ENCODE measurements at regions not wholly inside any gene's neighbourhood (a gene's known extent, or its start where the extent isn't known, plus 50 kb on each side); places are given as distances from the start of the nearest gene placed in this dataset.

- H3K9me3 ChIP-seq: no peaks in the 10 kb centered on the region
- no peak overlapping the region for H3K4me3 ChIP-seq (ENCODE audit: low read depth, low read length)
- Mint-ChIP-seq H3K9me3 (ENCODE audit: unreplicated experiment) (no peaks in the 10 kb centered on the region), H3K27ac (ENCODE audit: unreplicated experiment) (no peak overlapping the region), H3K4me3 (ENCODE audit: unreplicated experiment) (no peak overlapping the region), H3K4me1 (ENCODE audit: low read depth, unreplicated experiment) (no peaks in the 10 kb centered on the region), H3K27me3 (ENCODE audit: insufficient read depth, unreplicated experiment) (peaks cover 4% of the 10 kb centered on the region), H3K36me3 (ENCODE audit: insufficient read depth, unreplicated experiment) (no peaks in the 10 kb centered on the region)
- H3K36me3 ChIP-seq (ENCODE audit: control insufficient read depth, insufficient read depth, low read length): no peaks in the 10 kb centered on the region
- ChIA-PET CTCF (no interaction called here), POLR2A (no interaction called here)
- TF ChIP-seq CTCF (IDR thresholded peaks at IDR 0.05; ENCODE audit: insufficient read depth in 1 of 2, low read depth in 1 of 2, low read length in 1 of 2, severe bottlenecking in 1 of 2, unreplicated experiment in 1 of 2): no peak
- intact Hi-C loops (cut with micrococcal nuclease; ENCODE audit: unreplicated experiment): no loop called here
- no peaks in the 10 kb centered on the region for H3K27me3 ChIP-seq (replicated peaks; ENCODE audit: control insufficient read depth, insufficient read depth, low read length)
- no peaks in the 10 kb centered on the region for H3K4me1 ChIP-seq
- DNase-seq: no peak
- no TSS peak for BruUV-seq (replicated peaks)
These were observed 567.6 kb upstream of the RGMB start for GRCh38 chr5:98205691-98206461.

DNA sequence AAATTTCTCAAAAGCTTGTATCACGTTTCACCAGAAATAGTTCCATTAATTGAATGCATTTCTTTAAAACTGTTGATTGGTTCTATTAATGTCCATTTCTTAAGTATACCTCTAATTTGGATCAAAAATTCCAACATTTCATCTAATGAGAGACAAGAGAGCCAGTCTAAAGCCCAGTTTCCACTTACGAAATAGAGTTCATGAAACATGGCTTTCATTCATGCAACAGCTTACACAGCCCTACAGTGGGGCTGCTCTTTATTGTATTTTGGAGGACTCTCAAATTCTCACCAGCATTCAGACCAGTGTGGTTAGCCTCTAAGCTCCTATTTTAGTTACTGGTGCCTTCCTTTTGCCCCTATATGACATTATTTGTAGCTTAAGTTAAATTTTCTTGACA, 566.9 kb upstream of the RGMB start:
- DNase-seq: no peak
- no peaks in the 10 kb centered on the region for H3K4me1 ChIP-seq
- TF ChIP-seq CTCF (IDR thresholded peaks at IDR 0.05; ENCODE audit: insufficient read depth in 1 of 2, low read depth in 1 of 2, low read length in 1 of 2, severe bottlenecking in 1 of 2, unreplicated experiment in 1 of 2): no peak
- BruUV-seq (replicated peaks): no TSS peak
- H3K9me3 Mint-ChIP-seq (ENCODE audit: unreplicated experiment): no peaks in the 10 kb centered on the region
- no peaks in the 10 kb centered on the region for H3K9me3 ChIP-seq
- no peaks in the 10 kb centered on the region for H3K36me3 Mint-ChIP-seq (ENCODE audit: insufficient read depth, unreplicated experiment)
- CTCF ChIA-PET: no interaction called here
- H3K27ac Mint-ChIP-seq (ENCODE audit: unreplicated experiment): no peak overlapping the region
- no peaks in the 10 kb centered on the region for H3K36me3 ChIP-seq (ENCODE audit: control insufficient read depth, insufficient read depth, low read length)
- no peak overlapping the region for H3K4me3 Mint-ChIP-seq (ENCODE audit: unreplicated experiment)
- H3K27me3 ChIP-seq (replicated peaks; ENCODE audit: control insufficient read depth, insufficient read depth, low read length): no peaks in the 10 kb centered on the region
- peaks cover 4% of the 10 kb centered on the region for H3K27me3 Mint-ChIP-seq (ENCODE audit: insufficient read depth, unreplicated experiment)
- intact Hi-C loops (cut with micrococcal nuclease; ENCODE audit: unreplicated experiment): no loop called here
- H3K4me3 ChIP-seq (ENCODE audit: low read depth, low read length): no peak overlapping the region
- POLR2A ChIA-PET: no interaction called here
- no peaks in the 10 kb centered on the region for H3K4me1 Mint-ChIP-seq (ENCODE audit: low read depth, unreplicated experiment)

DNA sequence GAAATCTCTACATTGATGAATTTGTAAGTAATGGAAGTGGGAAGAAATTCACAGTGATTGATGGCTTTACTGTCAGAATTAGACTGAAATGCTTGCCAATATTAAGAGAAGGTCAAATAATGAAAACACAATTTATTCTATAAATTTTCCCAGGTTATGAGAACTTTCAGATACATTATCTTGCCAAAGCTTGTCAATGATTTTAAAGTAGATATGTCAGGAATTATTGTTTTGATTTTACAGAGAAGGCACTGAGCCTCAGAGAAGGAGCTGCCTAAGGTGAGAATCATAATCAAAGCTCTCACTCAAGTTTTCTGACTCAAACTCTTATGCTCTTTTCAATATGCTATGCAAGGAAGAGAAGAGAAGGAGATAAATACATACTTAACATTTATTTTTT, 564.0 kb upstream of the RGMB start:
- POLR2A ChIA-PET: no interaction called here
- no TSS peak for BruUV-seq (replicated peaks)
- no peak overlapping the region for H3K4me3 Mint-ChIP-seq (ENCODE audit: unreplicated experiment)
- no peaks in the 10 kb centered on the region for H3K9me3 Mint-ChIP-seq (ENCODE audit: unreplicated experiment)
- Histone ChIP-seq H3K4me1 (no peaks in the 10 kb centered on the region), H3K4me3 (ENCODE audit: low read depth, low read length) (no peak overlapping the region), H3K9me3 (no peaks in the 10 kb centered on the region), H3K27me3 (replicated peaks; ENCODE audit: control insufficient read depth, insufficient read depth, low read length) (no peaks in the 10 kb centered on the region), H3K36me3 (ENCODE audit: control insufficient read depth, insufficient read depth, low read length) (no peaks in the 10 kb centered on the region)
- H3K4me1 Mint-ChIP-seq (ENCODE audit: low read depth, unreplicated experiment): no peaks in the 10 kb centered on the region
- H3K27ac Mint-ChIP-seq (ENCODE audit: unreplicated experiment): no peak overlapping the region
- CTCF ChIA-PET: no interaction called here
- intact Hi-C loops (cut with micrococcal nuclease; ENCODE audit: unreplicated experiment): no loop called here
- TF ChIP-seq CTCF (IDR thresholded peaks at IDR 0.05; ENCODE audit: insufficient read depth in 1 of 2, low read depth in 1 of 2, low read length in 1 of 2, severe bottlenecking in 1 of 2, unreplicated experiment in 1 of 2): no peak
- no peaks in the 10 kb centered on the region for H3K36me3 Mint-ChIP-seq (ENCODE audit: insufficient read depth, unreplicated experiment)
- H3K27me3 Mint-ChIP-seq (ENCODE audit: insufficient read depth, unreplicated experiment): peaks cover 4% of the 10 kb centered on the region
- DNase-seq: no peak
